ENCODE measurements at regions not wholly inside any gene's neighbourhood (a gene's known extent, or its start where the extent isn't known, plus 50 kb on each side); places are given as distances from the start of the nearest gene placed in this dataset.

- no peaks in the 10 kb centered on the region for H3K36me3 ChIP-seq (ENCODE audit: control insufficient read depth in 1 of 2, insufficient read depth in 2 of 2, low read length in 2 of 2)
- intact Hi-C loops (cut with micrococcal nuclease) = no loop called here
- H2AFZ ChIP-seq (ENCODE audit: low read depth, low read length, poor library complexity, severe bottlenecking) = no peak overlapping the region
- H3K4me3 ChIP-seq (replicated peaks in 1 of 2; ENCODE audit: low read depth in 1 of 2, low read length in 2 of 2) = no peak overlapping the region
- no TSS peak for BruUV-seq (replicated peaks)
- RAD21 ChIA-PET (ENCODE audit: low non-redundant PET in 1 of 2, low total read pairs in 2 of 2, uncharacterized antibody in 2 of 2, unreplicated experiment in 2 of 2) = no interaction called here
- H3K4me2 ChIP-seq (ENCODE audit: low read length) = no peak overlapping the region
- no peaks in the 10 kb centered on the region for H3K9me2 ChIP-seq (ENCODE audit: insufficient read depth)
- POLR2A ChIA-PET = no interaction called here
- H4K20me1 ChIP-seq (ENCODE audit: insufficient read depth) = no peaks in the 10 kb centered on the region
- H3K9ac ChIP-seq (ENCODE audit: low read length) = no peak overlapping the region
- H3K79me2 ChIP-seq (ENCODE audit: insufficient read depth, low read length) = no peaks in the 10 kb centered on the region
- no peak for DNase-seq (ENCODE audit: low read depth, low spot score)
- CTCF ChIA-PET = no interaction called here
- H3K27ac ChIP-seq (ENCODE audit: low read depth, low read length) = no peak overlapping the region
- H3K27me3 ChIP-seq (ENCODE audit: insufficient read depth, low read length) = no peaks in the 10 kb centered on the region
- ATAC-seq = no peak
- no peak for TF ChIP-seq ATF3 (IDR thresholded peaks at IDR 0.05)
- no peak for TF ChIP-seq RAD21 (IDR thresholded peaks at IDR 0.05; ENCODE audit: low read depth)
- TF ChIP-seq JUND (IDR thresholded peaks at IDR 0.05) = no peak
- no peak for TF ChIP-seq CTCF (IDR thresholded peaks at IDR 0.05 in 2 of 3, conservative IDR thresholded peaks at IDR 0.05 in 1 of 3; ENCODE audit: borderline replicate concordance in 1 of 3, insufficient read depth in 1 of 3, low read depth in 2 of 3, low read length in 2 of 3)
- no peak for TF ChIP-seq EZH2phosphoT487 (IDR thresholded peaks at IDR 0.05; ENCODE audit: borderline replicate concordance)
- no peak for TF ChIP-seq ELF1 (IDR thresholded peaks at IDR 0.05; ENCODE audit: borderline replicate concordance, low read depth)
- TF ChIP-seq FOSL1 (IDR thresholded peaks at IDR 0.05; ENCODE audit: low read depth) = no peak
- TF ChIP-seq SRF (IDR thresholded peaks at IDR 0.05; ENCODE audit: low read depth) = no peak
- no peak for TF ChIP-seq POLR2A (IDR thresholded peaks at IDR 0.05; ENCODE audit: borderline replicate concordance, extremely low read depth, insufficient read depth, insufficient read length)
- no peak for TF ChIP-seq ZNF274 (IDR thresholded peaks at IDR 0.05; ENCODE audit: low read depth, low read length)
- TF ChIP-seq SP1 (IDR thresholded peaks at IDR 0.05; ENCODE audit: low read depth) = no peak
- no peak for TF ChIP-seq CBX3 (IDR thresholded peaks at IDR 0.05; ENCODE audit: low read depth)
- TF ChIP-seq ZBTB33 (IDR thresholded peaks at IDR 0.05; ENCODE audit: extremely low read depth, insufficient replicate concordance, low read length) = no peak
- no peak for TF ChIP-seq ZFX (IDR thresholded peaks at IDR 0.05)
- TF ChIP-seq TCF7L2 (IDR thresholded peaks at IDR 0.05; ENCODE audit: borderline replicate concordance, extremely low read depth, insufficient read depth, insufficient read length) = no peak
- TF ChIP-seq REST (IDR thresholded peaks at IDR 0.05; ENCODE audit: low read depth) = no peak
- no peak for TF ChIP-seq EZH2 (IDR thresholded peaks at IDR 0.05)
- no peak for TF ChIP-seq CEBPB (IDR thresholded peaks at IDR 0.05; ENCODE audit: low read depth)
- no peak for TF ChIP-seq YY1 (IDR thresholded peaks at IDR 0.05; ENCODE audit: extremely low read depth, insufficient replicate concordance, low read depth, low read length)
- H3K9me3 ChIP-seq (ENCODE audit: control insufficient read depth in 1 of 2, insufficient read depth in 1 of 2, low read depth in 1 of 2, low read length in 2 of 2) = no peaks in the 10 kb centered on the region
- H3K4me1 ChIP-seq (ENCODE audit: control insufficient read depth in 1 of 2, insufficient read depth in 2 of 2, low read length in 2 of 2) = no peaks in the 10 kb centered on the region
Observed at GRCh38 chr3:147141516-147142288, 264.6 kb downstream of the ZIC4 start.
